Vagina (tissue), 2 donors: ENCODE measurements at regions not wholly inside any gene's neighbourhood (a gene's known extent, or its start where the extent isn't known, plus 50 kb on each side); places are given as distances from the start of the nearest gene placed in this dataset.

Experiments used
- DNase-seq, 2 donors: peaks; one replicate each; pipeline ENCODE4 v3.0.0-alpha.2; 2017; ENCODE audit errors: extremely low spot score in 2 of 2
- H3K27ac ChIP-seq: fragments of 200-600 bp; sonication (generic); one replicate; pipeline ENCODE4 v1.5.1; 2019
- H3K27me3 ChIP-seq: fragments of 200-600 bp; sonication (generic); one replicate; pipeline ENCODE4 v1.5.1; 2019
- H3K36me3 ChIP-seq, 2 donors: fragments of 200-600 bp; sonication (generic); one replicate each; pipeline ENCODE4 v1.5.1; 2017 to 2019
- H3K4me1 ChIP-seq: fragments of 200-600 bp; sonication (generic); one replicate; pipeline ENCODE4 v1.5.1; 2019
- H3K4me3 ChIP-seq, 2 donors: fragments of 200-600 bp; sonication (generic); 1 replicate in 1 of 2; 2 replicates in 1 of 2; pipeline ENCODE4 v1.5.1; 2016 to 2019
- H3K9me3 ChIP-seq: fragments of 200-600 bp; sonication (generic); one replicate; pipeline ENCODE4 v1.5.1; 2019
- CTCF ChIP-seq, 3 experiments: fragments of 450-650 bp in 2 of 3; fragments of 200-600 bp in 1 of 3; sonication (generic) in 1 of 3; IDR thresholded peaks; one replicate each; pipeline ENCODE4 v1.5.1; 2017 to 2019; ENCODE audit warnings: antibody characterized with exemption in 3 of 3, mild to moderate bottlenecking in 2 of 3, moderate library complexity in 2 of 3
- POLR2A ChIP-seq, 2 donors: fragments of 450-650 bp; IDR thresholded peaks; one replicate each; pipeline ENCODE4 v1.6.1; 2017; ENCODE audit warnings: antibody characterized with exemption in 2 of 2, mild to moderate bottlenecking in 2 of 2, moderate library complexity in 2 of 2
- POLR2AphosphoS5 ChIP-seq, 2 donors: sonication (generic); formaldehyde crosslinking; IDR thresholded peaks; one replicate each; pipeline ENCODE4 v1.9.0; 2017; ENCODE audit warnings: antibody characterized with exemption in 2 of 2, mild to moderate bottlenecking in 2 of 2, low read depth in 1 of 2; ENCODE audit not compliant: insufficient read depth in 1 of 2
- intact Hi-C: fragments of 100-400 bp; cut with DNase I; formaldehyde crosslinking; loops from one replicate; pipeline ENCODE4 v1.15.1; 2023

GRCh38 chr12:30578426-30578825 lies 117.2 kb downstream of the IPO8 start:
- no peak overlapping the region for H3K4me3 ChIP-seq
- H3K27me3 ChIP-seq = no peaks in the 10 kb centered on the region
- no peak for DNase-seq

GRCh38 chr12:30573145-30573544 lies 122.5 kb downstream of the IPO8 start:
- no peak overlapping the region for H3K4me3 ChIP-seq
- H3K36me3 ChIP-seq = no peaks in the 10 kb centered on the region
- no peak for DNase-seq
- intact Hi-C loops = no loop called here
- H3K27me3 ChIP-seq = no peaks in the 10 kb centered on the region
- H3K27ac ChIP-seq = no peak overlapping the region
- H3K9me3 ChIP-seq = no peaks in the 10 kb centered on the region
- TF ChIP-seq CTCF (IDR thresholded peaks at IDR 0.05) = no peak
- TF ChIP-seq POLR2A (IDR thresholded peaks at IDR 0.05) = no peak
- TF ChIP-seq POLR2AphosphoS5 (IDR thresholded peaks at IDR 0.05; ENCODE audit: insufficient read depth in 1 of 2, low read depth in 1 of 2) = no peak
- H3K4me1 ChIP-seq = no peaks in the 10 kb centered on the region

More at GRCh38 chr12:30578426-30578825, 117.2 kb downstream of the IPO8 start:
- Histone ChIP-seq H3K4me1 (no peaks in the 10 kb centered on the region), H3K36me3 (no peaks in the 10 kb centered on the region), H3K9me3 (no peaks in the 10 kb centered on the region), H3K27ac (no peak overlapping the region)
- intact Hi-C loops = no loop called here
- no peak for TF ChIP-seq POLR2A (IDR thresholded peaks at IDR 0.05)
- TF ChIP-seq CTCF (IDR thresholded peaks at IDR 0.05) = no peak
- TF ChIP-seq POLR2AphosphoS5 (IDR thresholded peaks at IDR 0.05; ENCODE audit: insufficient read depth in 1 of 2, low read depth in 1 of 2) = no peak

DNA sequence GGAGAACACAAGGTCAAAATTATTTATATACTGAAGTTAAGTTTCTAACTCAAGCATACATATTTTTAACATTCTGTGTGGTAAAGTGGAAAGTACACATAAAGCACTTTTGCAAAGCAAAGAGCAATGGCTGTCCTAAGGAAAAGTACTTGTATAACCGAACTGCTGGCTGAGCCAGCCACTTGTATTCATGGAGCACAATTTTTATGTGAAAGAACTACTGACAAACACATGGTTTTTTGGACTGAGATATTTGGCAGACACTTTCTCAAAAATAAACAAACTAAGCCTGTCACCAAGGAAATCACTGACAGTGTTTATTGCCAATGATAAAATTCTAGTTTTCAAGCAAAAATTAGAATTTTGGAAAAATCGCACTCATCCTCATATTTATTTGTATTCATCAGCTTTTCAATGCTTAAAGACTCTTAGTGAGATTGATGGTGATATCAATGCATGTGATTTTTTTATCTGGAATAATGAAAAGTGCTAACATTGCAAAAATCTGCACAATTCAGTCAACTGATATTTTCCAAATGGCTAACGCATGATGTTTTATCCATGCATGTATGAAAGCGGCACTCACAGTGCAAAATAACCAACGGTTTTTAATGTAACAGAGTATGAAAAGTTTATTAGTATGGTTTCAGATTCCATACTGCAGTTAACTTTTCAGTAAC lies 125.3 kb downstream of the IPO8 start:
- Histone ChIP-seq H3K9me3 (no peaks in the 10 kb centered on the region), H3K4me3 (no peak overlapping the region), H3K27me3 (no peaks in the 10 kb centered on the region), H3K27ac (no peak overlapping the region), H3K36me3 (no peaks in the 10 kb centered on the region), H3K4me1 (no peaks in the 10 kb centered on the region)
- TF ChIP-seq POLR2AphosphoS5 (IDR thresholded peaks at IDR 0.05; ENCODE audit: insufficient read depth in 1 of 2, low read depth in 1 of 2) (no peak), POLR2A (IDR thresholded peaks at IDR 0.05) (no peak), CTCF (IDR thresholded peaks at IDR 0.05) (no peak)
- intact Hi-C loops = no loop called here
- DNase-seq = no peak

- Histone ChIP-seq H3K27me3 (no peaks in the 10 kb centered on the region), H3K4me3 (no peak overlapping the region), H3K36me3 (no peaks in the 10 kb centered on the region), H3K27ac (no peak overlapping the region), H3K4me1 (no peaks in the 10 kb centered on the region), H3K9me3 (no peaks in the 10 kb centered on the region)
- TF ChIP-seq POLR2AphosphoS5 (IDR thresholded peaks at IDR 0.05; ENCODE audit: insufficient read depth in 1 of 2, low read depth in 1 of 2) (no peak), POLR2A (IDR thresholded peaks at IDR 0.05) (no peak)
- intact Hi-C loops = no loop called here
- no peak for DNase-seq
These were observed 126.2 kb downstream of the IPO8 start for GRCh38 chr12:30569426-30569825.

GRCh38 chr12:30568453-30568852 lies 127.2 kb downstream of the IPO8 start:
- TF ChIP-seq POLR2A (IDR thresholded peaks at IDR 0.05) (no peak), CTCF (IDR thresholded peaks at IDR 0.05) (no peak), POLR2AphosphoS5 (IDR thresholded peaks at IDR 0.05; ENCODE audit: insufficient read depth in 1 of 2, low read depth in 1 of 2) (no peak)
- H3K36me3 ChIP-seq = no peaks in the 10 kb centered on the region
- no peaks in the 10 kb centered on the region for H3K27me3 ChIP-seq
- H3K27ac ChIP-seq = no peak overlapping the region
- H3K4me1 ChIP-seq = no peaks in the 10 kb centered on the region
- DNase-seq = no peak
- H3K9me3 ChIP-seq = no peaks in the 10 kb centered on the region
- no peak overlapping the region for H3K4me3 ChIP-seq
- intact Hi-C loops = no loop called here
